Vagina (tissue), 2 donors: ENCODE measurements at regions not wholly inside any gene's neighbourhood (a gene's known extent, or its start where the extent isn't known, plus 50 kb on each side); places are given as distances from the start of the nearest gene placed in this dataset.

Source experiments
- CTCF ChIP-seq, 3 experiments: fragments of 450-650 bp in 2 of 3; fragments of 200-600 bp in 1 of 3; sonication (generic) in 1 of 3; IDR thresholded peaks; one replicate each; pipeline ENCODE4 v1.5.1; 2017 to 2019; ENCODE audit warnings: antibody characterized with exemption in 3 of 3, mild to moderate bottlenecking in 2 of 3, moderate library complexity in 2 of 3
- POLR2A ChIP-seq, 2 donors: fragments of 450-650 bp; IDR thresholded peaks; one replicate each; pipeline ENCODE4 v1.6.1; 2017; ENCODE audit warnings: antibody characterized with exemption in 2 of 2, mild to moderate bottlenecking in 2 of 2, moderate library complexity in 2 of 2

- TF ChIP-seq CTCF (IDR thresholded peaks at IDR 0.05) (no peak), POLR2A (IDR thresholded peaks at IDR 0.05) (no peak)
Observed at GRCh38 chr2:7626139-7626537, 708.9 kb downstream of the RNF144A start.
